Activated CD4-positive, CD25-positive, alpha-beta regulatory T cell treated with anti-CD3 and anti-CD28 coated beads, Interleukin-2, amount 50 U/mL, for 72 hours (primary cell): ENCODE measurements at regions not wholly inside any gene's neighbourhood (a gene's known extent, or its start where the extent isn't known, plus 50 kb on each side); places are given as distances from the start of the nearest gene placed in this dataset.

ENCODE experiments used
- DNase-seq: peaks from one replicate; pipeline ENCODE4 v3.0.0; 2021

DNA sequence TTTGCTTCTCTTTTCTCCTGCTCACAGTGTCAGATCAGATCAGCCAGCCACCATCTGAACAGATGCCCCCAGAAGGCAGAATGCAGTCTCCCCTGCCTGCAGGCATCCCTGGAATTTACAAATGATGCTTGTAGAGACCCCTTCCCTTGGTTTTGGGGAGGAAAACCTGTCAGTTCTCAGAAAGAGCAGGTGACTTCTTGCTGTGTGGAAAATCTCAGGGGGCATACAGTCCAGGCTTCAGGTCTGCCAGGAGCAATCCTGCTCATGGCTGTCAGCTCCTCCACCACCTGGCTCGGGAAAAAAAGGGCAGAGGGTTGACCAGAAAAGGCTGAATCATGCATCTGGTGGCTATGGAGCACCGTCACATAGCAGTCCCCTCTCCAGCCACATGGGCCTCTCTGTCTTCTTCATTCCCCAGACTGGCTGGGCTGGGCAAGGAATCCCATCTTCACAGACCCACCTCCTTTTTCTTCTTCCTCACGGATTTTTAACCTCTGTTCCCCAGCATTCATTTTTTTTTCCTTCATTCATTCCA lies 107.0 kb downstream of the KCNF1 start:
- no peak for DNase-seq

DNA sequence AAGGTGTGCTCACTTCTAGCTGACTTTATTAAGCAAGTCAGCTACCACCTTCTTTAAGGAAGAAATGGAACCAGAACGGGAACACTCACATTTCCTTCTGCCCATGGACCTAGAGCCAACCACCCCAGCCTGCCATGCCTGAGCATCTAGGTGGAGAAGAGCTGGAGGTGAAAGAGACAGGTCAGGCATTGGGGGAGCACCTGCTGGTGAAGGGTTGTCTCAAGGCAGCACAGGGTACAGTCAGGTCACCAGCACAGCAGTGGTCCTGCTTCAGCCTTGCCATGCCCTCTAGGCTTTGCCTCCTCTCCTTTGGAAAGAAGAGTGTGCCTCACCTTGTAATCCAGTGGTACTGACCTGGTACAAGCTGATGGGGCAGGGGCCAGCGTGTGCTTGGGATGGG lies 107.9 kb downstream of the KCNF1 start:
- no peak for DNase-seq

DNA sequence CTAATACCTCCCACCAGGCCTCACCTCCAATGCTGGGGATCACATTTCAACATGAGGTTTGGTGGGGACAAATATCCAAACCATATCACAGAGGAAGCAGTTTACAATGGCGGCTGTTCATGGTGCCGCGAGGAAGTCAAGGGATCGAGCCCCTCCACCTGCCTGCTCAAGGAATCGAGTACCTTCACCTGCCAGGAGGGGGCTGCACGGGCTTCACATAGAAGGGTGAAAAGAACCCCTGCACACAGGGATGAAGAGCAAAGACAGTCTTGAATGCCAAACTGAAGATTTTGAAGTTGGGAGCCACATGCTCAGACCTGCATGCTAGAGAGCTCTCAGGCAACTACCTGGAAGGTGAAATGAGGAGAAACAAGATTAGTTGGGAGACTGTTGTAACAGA lies 110.3 kb downstream of the KCNF1 start:
- no peak for DNase-seq

DNA sequence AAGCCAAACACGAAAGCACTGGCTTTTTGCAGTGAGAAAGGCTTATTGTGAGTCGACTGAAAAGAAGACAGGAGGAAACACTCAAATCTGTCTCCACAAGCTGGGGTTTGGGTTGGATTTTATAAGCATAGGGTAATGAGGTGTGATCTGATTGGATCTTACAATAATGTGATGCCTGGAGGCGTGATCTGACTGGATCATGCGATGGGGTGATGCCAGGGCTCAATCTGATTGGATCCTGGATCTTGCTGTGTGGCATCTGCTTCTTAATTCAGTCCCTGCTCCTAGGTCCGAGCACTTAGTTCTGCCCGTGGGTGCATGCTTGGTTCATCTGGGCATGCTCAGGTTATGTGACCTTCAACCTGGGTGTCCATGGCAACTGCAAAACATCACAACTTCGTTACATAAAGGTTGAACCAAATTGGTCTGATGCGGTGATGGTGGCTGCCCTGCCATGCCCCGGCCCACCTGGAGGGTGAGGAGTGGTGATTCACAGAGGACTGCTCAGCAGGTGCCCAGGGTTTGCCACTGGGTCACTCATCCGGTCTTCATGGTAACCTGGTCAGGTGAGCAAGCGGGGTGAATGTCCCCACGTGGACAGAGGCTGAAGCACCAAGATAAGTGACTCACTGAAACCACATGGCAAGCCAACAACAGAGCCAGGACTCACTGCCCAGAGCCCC lies 111.0 kb downstream of the KCNF1 start:
- DNase-seq = no peak

DNA sequence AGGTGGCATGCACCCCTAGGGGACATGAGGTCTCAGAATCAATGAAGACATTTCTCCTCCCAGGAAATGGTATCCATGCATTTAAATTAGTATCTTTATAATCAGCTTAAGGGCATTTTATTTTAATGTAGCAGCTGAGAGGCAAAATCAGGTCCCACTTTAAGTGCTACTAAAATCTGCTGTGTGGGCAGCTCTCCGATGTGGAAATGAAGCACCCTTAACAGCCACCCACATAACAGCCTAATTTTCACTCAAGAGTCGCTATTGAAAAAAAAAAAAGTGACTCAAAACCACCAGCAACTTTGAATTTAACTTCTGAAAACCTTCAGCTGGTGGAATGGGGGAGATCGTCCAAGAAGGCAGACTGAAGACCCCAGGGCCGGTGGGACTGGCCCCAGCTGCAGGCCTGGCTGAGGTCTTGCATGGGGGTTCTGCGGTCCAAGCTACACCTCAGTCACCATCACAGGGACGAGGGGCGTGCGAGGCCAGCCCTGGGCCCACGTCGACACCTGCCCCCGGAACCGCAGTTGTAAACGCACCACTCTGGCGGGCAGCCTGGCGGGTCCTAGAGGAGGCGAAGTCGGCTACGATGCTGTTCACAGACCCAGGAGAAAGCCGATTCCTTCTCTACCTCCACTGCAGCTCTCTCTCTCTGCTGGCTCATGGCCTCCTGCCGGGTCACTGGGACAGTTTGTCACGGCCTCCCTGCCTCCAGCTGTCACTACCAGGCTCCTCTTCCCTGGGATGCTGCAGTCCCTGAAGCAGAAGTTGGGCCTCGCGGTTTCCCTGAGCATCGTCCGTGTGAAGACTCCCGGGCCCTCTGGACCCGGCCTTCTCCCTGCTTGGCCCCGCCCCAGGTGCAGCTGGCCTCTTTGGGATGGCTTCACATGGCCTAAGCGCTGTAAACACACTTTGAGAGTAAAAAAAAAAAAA lies 111.9 kb downstream of the KCNF1 start:
- DNase-seq = no peak

DNA sequence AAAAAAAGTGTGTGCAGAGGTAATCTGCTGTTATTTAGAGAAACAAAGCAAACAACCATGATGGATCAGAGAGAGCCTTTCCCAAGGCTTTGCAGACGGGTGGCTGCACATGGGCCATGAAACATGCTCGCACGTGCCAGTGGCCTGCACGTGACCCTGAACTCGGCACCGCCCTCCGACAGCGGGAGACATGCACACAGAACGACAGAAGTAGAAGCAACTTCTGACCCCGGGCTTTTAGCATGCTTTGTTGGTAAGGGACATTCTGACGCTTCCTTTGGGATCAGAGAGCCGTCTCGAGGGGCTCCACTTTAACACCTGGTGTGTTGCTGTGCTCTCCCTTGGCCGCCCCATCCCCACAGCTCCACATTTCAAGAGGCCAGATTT lies 112.5 kb downstream of the KCNF1 start:
- no peak for DNase-seq

DNA sequence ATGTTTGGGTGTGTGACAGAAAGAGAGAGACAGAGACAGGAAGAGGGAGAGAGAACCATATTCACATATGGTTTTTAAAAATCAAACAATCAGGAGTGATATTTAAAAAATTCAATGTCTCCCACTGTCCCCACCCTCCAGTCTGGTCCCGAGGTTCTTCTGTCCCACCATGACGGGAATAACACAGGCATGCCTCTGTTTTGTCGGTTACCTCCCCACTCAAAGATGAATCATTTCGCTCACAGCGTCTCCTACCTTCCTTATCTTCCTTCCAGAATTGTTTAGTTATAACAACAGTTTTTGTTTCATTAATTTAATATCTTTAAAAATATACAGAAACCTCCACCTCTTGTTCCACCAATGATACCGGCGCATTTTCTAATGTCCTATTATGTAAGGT lies 113.0 kb downstream of the KCNF1 start:
- no peak for DNase-seq

DNA sequence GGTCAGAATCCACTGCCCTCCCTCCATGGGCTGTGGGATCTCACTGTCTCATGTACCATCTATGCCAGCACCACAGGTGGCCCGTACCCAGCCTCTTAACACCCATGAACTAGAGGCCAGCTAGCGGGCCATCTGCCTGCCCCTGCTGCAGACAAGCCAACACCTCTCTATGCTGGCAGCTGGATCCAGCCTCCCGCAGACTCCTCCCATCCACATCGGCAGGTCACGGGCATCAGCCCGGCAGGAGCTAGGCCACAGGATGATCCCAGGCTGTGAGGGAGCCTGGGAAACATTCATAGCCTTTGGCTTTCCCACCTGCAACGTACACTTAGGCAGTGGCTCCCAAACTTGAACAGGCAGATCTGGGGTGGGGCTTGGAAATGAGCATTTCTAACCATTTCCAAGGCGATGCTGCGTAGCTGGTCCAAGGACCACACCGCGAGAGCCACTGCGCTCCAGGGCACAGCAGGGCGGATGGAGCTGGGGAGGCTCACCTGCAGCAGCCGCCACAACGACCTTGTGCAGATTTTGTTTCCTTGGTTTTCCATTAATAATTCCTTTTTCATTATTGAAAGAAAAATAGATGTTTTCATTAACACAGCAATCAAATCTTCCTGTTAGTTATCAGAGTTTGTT lies 114.7 kb downstream of the KCNF1 start:
- no peak for DNase-seq

DNA sequence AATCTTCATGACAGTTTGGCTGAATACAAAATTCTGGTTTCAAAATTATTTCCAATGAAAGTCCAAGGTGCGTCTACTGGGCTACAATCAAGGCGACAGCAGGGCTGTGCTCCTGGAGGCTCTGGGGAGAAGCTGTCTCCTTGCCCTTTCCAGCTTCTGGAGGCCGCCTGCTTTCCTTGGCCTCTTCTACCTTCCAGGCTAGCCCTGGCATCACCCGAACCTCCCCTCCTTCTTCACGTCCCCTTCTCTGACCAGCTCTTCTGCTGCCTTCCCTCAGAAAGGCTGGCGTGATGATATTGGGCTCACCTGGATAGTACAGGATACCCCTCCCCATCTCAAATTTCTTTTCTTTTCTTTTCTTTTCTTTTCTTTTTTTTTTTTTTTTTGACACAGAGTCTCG lies 115.5 kb downstream of the KCNF1 start:
- no peak for DNase-seq

DNA sequence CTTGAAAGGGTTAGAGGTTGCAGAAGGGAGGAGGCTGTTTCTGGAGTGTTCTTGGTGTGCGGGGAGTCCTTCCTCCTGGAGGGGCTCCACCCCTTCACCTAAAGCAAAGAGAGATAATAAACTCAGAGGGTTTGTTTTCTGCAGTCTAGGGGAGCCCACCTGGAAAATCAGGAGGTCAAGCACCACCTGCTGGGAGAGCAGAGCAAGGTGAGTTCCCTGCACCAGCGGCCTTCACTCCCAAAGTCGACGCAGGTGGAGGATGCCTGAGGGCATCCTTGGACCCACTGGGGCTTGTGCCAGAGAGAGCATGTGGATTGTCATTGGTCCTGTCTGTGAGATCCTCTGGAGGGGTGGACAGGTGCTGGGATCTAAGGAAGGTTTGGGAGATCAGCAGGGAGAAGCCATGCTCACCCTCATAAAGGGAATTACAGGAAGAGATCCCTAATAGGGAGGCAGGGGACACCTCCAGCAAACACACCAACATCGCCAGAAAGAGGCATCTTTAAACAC lies 116.7 kb downstream of the KCNF1 start:
- DNase-seq = no peak

DNA sequence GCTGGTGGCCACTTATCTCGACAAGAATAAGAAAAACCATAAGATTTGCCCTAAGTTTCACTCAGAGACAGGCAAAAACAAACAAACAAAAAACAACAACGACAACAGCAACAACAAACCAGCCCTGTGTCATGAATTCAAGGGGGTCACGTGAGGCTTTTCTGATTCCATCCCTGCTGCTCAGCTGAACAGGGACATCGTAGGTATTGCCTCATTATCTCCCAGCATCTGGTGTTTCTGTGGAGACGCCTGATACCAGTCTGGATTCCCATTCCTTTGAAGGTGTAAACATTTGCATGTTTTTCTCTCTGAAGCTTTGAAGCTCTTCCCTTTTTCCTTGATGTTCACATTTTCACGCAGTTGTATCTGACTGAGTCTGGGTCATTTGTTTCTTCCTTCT lies 117.4 kb downstream of the KCNF1 start:
- no peak for DNase-seq

DNA sequence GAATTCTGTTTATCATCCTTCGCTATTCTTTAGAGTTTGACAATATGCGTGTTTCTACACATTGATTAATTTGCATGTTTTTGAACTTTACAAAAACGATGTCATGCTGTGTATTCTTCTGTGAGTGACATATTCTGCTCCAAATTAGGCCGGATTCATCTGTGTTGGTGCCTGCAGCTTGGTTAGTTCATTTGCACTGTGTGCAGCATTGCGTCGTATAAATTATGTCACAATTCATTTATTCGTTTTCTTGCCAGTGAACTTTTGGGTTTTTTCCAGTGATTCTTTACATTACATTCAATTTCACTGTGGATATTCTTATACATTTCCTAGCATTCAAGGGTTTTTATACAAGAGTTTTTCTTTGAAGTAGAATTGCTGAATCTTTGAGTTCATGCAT lies 118.3 kb downstream of the KCNF1 start:
- no peak for DNase-seq

DNA sequence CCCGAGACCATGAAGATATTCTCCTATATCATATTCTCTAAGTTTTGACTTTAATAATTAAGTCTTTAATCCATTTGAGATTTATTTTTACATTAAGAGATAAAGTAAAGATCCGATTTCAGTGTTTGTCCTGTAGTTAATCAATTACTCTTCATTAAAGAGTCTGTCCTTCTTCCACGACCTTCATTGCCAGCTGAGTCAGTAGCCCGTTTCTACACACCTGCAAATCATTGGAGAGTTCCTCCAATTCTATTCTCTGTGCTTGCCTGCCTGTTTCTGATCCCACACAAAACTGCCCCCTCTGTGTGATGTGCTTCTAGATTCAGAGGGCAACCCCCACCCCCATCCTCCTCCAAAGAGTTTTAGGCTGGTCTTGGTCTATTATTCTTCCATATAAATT lies 119.2 kb downstream of the KCNF1 start:
- no peak for DNase-seq

DNA sequence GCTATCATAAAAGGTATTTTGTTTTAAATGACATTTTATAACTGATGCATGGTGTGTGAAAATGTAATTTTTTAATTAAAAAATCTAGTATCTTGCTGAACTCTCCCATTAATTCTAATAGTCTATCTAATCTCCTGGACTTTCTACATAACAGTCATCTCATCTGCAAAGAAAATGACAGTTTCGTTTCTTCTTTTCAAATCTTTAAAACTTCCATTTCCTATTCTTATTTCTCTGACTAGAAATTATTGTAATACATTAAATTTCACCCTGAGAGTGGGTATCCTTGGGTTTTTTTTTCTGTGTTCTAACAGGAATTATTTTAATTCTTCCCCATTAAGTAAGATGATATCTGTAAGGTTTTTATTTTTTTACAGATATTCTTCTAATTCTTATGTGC lies 120.1 kb downstream of the KCNF1 start:
- no peak for DNase-seq

DNA sequence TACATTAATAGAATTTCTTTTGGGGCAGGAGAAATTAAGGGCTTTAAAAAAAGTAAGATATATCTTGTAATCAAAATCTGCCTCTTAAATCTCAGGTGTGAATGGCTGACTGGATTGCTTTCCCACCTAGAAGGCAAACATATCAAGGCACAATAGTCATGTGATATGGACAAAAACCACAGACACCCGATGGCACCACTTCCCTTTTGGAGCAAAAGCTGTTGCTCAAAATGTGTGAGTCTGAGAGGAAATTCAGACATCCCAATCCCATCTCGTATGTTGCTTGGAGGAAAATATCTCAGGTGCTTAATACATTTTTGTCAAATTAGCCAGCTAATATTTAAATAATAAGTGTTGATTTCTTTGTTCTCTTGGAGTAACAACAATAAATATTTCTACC lies 120.7 kb downstream of the KCNF1 start:
- DNase-seq = no peak

DNA sequence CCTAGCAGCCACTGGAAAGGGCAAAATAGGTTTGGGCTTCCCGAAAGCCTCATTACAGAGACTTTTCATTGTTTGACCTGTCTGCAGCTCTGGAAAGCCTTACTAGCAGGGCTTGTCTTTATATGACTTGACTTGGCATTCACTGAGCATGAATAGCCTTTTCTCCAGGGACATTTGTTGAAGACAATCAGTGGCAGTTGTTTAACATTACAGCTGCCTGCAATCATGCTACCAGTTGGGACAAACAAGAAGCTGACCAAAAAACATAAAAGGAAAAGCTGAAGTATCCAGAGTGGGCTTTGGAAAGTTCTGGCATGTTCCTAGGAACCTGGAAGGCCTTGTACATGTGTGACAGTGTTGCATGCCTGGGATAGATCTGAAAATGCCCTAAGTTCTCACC lies 121.4 kb downstream of the KCNF1 start:
- no peak for DNase-seq

DNA sequence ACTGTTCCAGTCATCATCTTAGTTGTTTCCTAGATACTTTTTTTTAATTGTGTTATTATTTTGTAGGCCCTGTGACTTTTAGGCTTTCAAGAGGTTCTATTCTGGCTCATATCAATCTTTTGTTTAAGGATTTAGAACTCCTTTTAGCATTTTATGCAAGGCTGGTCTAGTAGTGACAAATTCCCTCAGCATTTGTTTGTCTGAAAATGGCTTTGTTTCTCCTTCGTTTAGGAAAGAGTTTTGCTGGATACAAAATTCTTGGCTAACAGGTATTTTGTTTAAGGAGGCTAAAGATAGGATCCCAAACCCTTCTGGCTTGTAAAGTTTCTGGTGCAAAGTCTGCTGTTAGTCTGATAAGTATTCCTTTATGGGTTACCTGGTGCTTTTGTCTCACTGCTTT lies 116.6 kb upstream of the SLC66A3 start:
- DNase-seq = no peak

DNA sequence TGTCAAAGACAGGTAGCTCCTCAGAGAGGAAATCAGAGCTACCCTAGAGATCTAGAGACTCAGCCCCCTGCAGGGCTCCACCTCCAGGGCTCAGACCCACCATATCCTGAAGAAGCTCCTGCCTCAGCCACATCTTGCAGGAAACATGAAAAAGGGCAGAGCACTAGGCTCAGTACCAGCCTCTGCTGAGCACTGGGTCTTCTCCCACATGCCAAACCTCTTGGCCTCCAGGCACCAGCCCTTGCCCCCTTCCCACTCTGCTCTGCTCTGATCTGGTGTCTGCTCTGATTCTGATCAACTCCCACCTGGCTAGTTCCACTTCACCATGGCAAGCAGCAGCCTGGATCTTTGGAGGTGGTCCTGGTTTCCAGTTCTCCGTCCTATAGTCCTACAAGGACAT lies 114.3 kb upstream of the SLC66A3 start:
- DNase-seq = no peak

DNA sequence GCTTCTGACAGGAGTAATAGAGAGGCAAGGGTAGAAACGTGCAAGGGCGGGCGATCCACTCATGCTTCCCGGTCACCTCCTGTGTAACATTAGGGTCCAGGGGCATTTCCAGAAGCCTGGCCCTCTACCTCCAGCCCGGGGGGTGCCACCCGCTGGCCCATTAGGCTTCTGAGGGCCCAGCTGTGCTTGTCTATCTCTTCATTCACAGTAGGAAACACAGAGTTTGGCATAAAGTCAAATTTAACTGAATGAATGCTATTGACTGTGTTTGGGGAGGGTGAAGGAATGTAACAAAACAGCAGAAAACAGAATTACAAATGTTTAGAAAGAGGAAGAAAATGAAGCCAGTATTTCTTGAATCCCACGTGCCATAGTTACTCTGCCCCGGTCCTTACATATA lies 112.4 kb upstream of the SLC66A3 start:
- DNase-seq = no peak

DNA sequence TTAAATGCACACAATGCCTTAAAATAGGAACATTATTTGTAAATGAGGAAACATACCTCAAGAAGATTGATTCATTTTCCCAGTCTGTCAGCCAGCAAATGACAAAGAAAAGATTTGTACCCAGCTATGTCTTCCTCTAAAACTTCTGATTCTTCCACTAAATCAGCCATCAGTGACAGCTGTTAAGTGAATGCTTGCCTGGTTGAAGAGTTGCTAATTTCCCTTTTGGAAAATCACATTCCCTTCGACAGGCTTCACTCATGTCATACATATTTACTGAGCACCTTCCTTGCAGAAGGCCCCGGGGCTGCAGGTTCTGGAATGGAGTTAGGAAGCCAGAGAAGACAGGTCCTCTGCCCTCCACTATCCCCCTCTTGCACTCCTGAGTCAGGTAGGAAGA lies 112.0 kb upstream of the SLC66A3 start:
- no peak for DNase-seq

DNA sequence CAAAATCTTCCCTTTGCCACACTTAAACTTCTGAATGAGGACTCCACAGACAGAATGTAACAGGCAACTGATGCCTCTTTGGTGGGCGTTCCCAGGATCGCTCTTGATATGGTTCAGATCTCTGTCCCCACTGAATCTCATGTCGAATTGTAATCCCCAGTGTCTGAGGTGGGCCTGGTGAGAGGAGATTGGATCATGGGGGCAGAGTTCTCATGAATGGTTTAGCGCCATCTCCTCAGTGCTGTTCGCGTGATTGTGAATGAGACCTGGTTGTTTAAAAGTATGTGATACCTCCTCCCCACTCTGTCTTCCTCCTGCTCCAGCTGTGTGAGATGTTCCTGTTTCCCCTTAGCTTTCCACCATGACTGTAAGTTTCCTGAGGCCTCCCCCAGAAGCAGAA lies 111.1 kb upstream of the SLC66A3 start:
- no peak for DNase-seq

DNA sequence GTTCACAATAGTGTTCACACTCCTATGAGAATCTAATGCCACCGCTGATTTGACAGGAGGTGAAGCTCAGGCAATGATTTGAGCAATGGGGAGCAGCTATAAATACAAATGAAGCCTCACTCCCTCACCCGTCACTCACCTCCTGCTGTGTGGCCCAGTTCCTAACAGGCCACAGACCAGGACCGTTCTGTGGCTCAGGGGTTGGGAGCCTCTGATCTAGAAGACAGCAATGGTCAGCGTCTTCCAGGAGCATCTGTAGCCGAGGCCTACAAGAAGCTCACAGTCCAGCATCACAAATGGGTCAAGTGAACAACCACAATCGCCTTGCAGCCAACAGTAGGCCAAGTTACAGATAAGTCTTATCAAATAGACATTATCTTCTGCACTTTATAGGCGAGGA lies 110.0 kb upstream of the SLC66A3 start:
- DNase-seq = no peak

DNA sequence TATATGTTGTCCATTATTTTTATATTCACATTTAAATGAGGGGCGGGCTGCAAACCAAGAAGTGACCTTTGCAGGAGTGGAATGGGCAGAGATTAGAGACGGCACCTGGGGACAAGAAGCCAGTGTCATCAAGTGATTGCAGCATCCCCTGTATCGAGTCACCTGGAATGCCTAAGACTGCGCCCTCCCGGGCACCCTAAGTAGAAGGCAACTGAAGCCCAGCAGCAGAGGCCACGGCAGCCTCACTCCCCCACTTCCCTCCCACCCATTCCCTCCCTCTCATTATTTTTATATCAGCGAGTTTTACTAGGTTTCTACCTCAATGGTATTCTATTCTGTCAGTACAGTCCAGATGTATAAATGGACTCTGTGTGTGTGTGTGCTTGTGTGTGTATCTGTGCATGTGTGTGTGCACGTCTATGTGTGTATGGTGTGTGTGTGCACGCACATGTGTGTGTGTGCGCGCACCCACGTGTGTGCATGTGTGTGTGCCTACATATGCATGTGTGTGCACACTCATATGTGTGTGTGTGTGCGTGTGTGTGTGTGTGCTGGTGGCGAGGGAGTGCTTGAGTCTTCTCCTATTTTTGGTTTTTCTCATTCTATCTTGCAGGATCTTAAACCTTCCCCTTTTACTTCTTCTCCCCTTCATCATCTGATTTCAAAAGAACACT lies 106.8 kb upstream of the SLC66A3 start:
- DNase-seq = no peak
